GM23338 (cell line): ENCODE measurements at regions not wholly inside any gene's neighbourhood (a gene's known extent, or its start where the extent isn't known, plus 50 kb on each side); places are given as distances from the start of the nearest gene placed in this dataset.

ENCODE experiments used
- ATAC-seq: fragments of 200-7000 bp; cut with Tn5 transposase; 3 replicates; pipeline ENCODE4 v1.9.1; 2020
- DNase-seq: peaks from one replicate; pipeline ENCODE4 v3.0.0-alpha.2; 2015; ENCODE audit warnings: low spot score
- H2AFZ ChIP-seq: fragments of 200-600 bp; sonication (generic); 2 replicates; pipeline ENCODE4 v1.8.0; 2016; ENCODE audit warnings: antibody characterized with exemption, mild to moderate bottlenecking, moderate library complexity
- H3F3A ChIP-seq: fragments of 200-600 bp; sonication (generic); replicated peaks from 2 replicates; pipeline ENCODE4 v1.8.0; 2017; ENCODE audit warnings: antibody characterized with exemption, mixed run types, low read depth
- H3K27ac ChIP-seq: fragments of 200-600 bp; sonication (generic); 2 replicates; pipeline ENCODE4 v1.6.1; 2016; ENCODE audit warnings: low read depth
- H3K27me3 ChIP-seq: fragments of 200-600 bp; sonication (generic); 2 replicates; pipeline ENCODE4 v1.8.0; 2016; ENCODE audit warnings: mild to moderate bottlenecking, mixed run types, moderate library complexity; ENCODE audit not compliant: insufficient read depth
- H3K36me3 ChIP-seq: fragments of 200-600 bp; sonication (generic); 2 replicates; pipeline ENCODE4 v1.8.0; 2016; ENCODE audit warnings: mild to moderate bottlenecking; ENCODE audit not compliant: insufficient read depth
- H3K4me1 ChIP-seq: fragments of 200-600 bp; sonication (generic); 2 replicates; pipeline ENCODE4 v1.8.0; 2016; ENCODE audit warnings: mild to moderate bottlenecking, moderate library complexity; ENCODE audit not compliant: insufficient read depth
- H3K4me2 ChIP-seq: fragments of 200-600 bp; sonication (generic); 2 replicates; pipeline ENCODE4 v1.7.1; 2017; ENCODE audit warnings: mixed run types
- H3K4me3 ChIP-seq: fragments of 200-600 bp; sonication (generic); 2 replicates; pipeline ENCODE4 v1.6.1; 2016; ENCODE audit warnings: mixed run types
- H3K79me2 ChIP-seq: fragments of 200-600 bp; sonication (generic); replicated peaks from 2 replicates; pipeline ENCODE4 v1.8.0; 2017; ENCODE audit warnings: mild to moderate bottlenecking; ENCODE audit not compliant: insufficient read depth
- H3K9me2 ChIP-seq: fragments of 200-600 bp; sonication (generic); 2 replicates; pipeline ENCODE4 v1.8.0; 2017; ENCODE audit not compliant: insufficient read depth
- H4K20me1 ChIP-seq: fragments of 200-600 bp; sonication (generic); replicated peaks from 2 replicates; pipeline ENCODE4 v1.8.0; 2017; ENCODE audit warnings: mild to moderate bottlenecking; ENCODE audit not compliant: insufficient read depth
- H3K27ac Mint-ChIP-seq: 2 replicates; pipeline ENCODE4 v1.8.0; 2020; ENCODE audit warnings: inconsistent platforms, mild to moderate bottlenecking, moderate library complexity, mixed read lengths
- H3K27me3 Mint-ChIP-seq: 3 replicates; pipeline ENCODE4 v1.8.0; 2022; ENCODE audit warnings: low read depth, mild to moderate bottlenecking, moderate library complexity, mixed read lengths, inconsistent platforms; ENCODE audit not compliant: insufficient read depth, poor library complexity
- H3K36me3 Mint-ChIP-seq: 3 replicates; pipeline ENCODE4 v1.8.0; 2021; ENCODE audit warnings: low read depth, mild to moderate bottlenecking, inconsistent platforms, moderate library complexity, mixed read lengths
- H3K4me1 Mint-ChIP-seq: 3 replicates; pipeline ENCODE4 v1.8.0; 2020; ENCODE audit warnings: mild to moderate bottlenecking, inconsistent platforms, mixed read lengths
- H3K4me3 Mint-ChIP-seq: 3 replicates; pipeline ENCODE4 v1.8.0; 2021; ENCODE audit warnings: moderate library complexity, mild to moderate bottlenecking, inconsistent platforms, mixed read lengths
- H3K9me3 Mint-ChIP-seq: 3 replicates; pipeline ENCODE4 v1.8.0; 2020; ENCODE audit warnings: moderate library complexity, mild to moderate bottlenecking, inconsistent platforms, mixed read lengths
- CREB1 ChIP-seq: fragments of 250-450 bp; sonication (Bioruptor Pico); IDR thresholded peaks from 2 replicates; pipeline ENCODE4 v1.5.0; 2020; ENCODE audit warnings: low read depth, mild to moderate bottlenecking, moderate library complexity
- EZH2 ChIP-seq: fragments of 200-600 bp; sonication (generic); IDR thresholded peaks from one replicate; pipeline ENCODE4 v1.8.0; 2017; ENCODE audit warnings: antibody characterized with exemption, mild to moderate bottlenecking, low read depth; ENCODE audit not compliant: unreplicated experiment
- EZH2phosphoT487 ChIP-seq: fragments of 200-600 bp; sonication (generic); IDR thresholded peaks from one replicate; pipeline ENCODE4 v1.8.1; 2018; ENCODE audit warnings: antibody characterized with exemption; ENCODE audit not compliant: unreplicated experiment
- JUNB ChIP-seq: IDR thresholded peaks from one replicate; pipeline ENCODE4 v1.6.1; 2016; ENCODE audit warnings: antibody characterized with exemption; ENCODE audit not compliant: unreplicated experiment
- NANOG ChIP-seq: IDR thresholded peaks from 2 replicates; pipeline ENCODE4 v1.6.1; 2016; ENCODE audit warnings: antibody characterized with exemption, borderline replicate concordance
- POLR2AphosphoS5 ChIP-seq: IDR thresholded peaks from 2 replicates; pipeline ENCODE4 v1.6.1; 2016; ENCODE audit warnings: antibody characterized with exemption, low read depth
- STAT1 ChIP-seq: IDR thresholded peaks from one replicate; pipeline ENCODE4 v1.6.1; 2016; ENCODE audit warnings: antibody characterized with exemption; ENCODE audit not compliant: unreplicated experiment
- ZNF114 ChIP-seq: fragments of 250-450 bp; sonication (Bioruptor Pico); IDR thresholded peaks from 2 replicates; pipeline ENCODE4 v1.5.0; 2020; ENCODE audit warnings: mild to moderate bottlenecking, moderate library complexity
- ZNF331 ChIP-seq: fragments of 250-450 bp; sonication (Bioruptor Pico); IDR thresholded peaks from 2 replicates; pipeline ENCODE4 v1.5.0; 2020; ENCODE audit warnings: low read depth, mild to moderate bottlenecking, moderate library complexity
- TF ChIP-seq, protein P1 (sequence below), 2 experiments: fragments of 200-600 bp in 1 of 2; sonication (generic) in 1 of 2; conservative IDR thresholded peaks; 2 replicates each; pipeline versions ENCODE4 v1.5.1 to v1.6.1; 2016 to 2017; ENCODE audit warnings: antibody characterized with exemption in 2 of 2, low read depth in 2 of 2, mild to moderate bottlenecking in 2 of 2, moderate library complexity in 1 of 2
- TF ChIP-seq, protein P2 (sequence below): IDR thresholded peaks from 2 replicates; pipeline ENCODE4 v1.6.1; 2016; ENCODE audit warnings: antibody characterized with exemption
- TF ChIP-seq, protein P3 (sequence below): IDR thresholded peaks from one replicate; pipeline ENCODE4 v1.6.1; 2018; ENCODE audit warnings: antibody characterized with exemption; ENCODE audit not compliant: unreplicated experiment
- TF ChIP-seq, protein P4 (sequence below): fragments of 250-450 bp; sonication (Bioruptor Pico); IDR thresholded peaks from 2 replicates; pipeline ENCODE4 v1.5.0; 2020; ENCODE audit warnings: mild to moderate bottlenecking, moderate library complexity

DNA sequence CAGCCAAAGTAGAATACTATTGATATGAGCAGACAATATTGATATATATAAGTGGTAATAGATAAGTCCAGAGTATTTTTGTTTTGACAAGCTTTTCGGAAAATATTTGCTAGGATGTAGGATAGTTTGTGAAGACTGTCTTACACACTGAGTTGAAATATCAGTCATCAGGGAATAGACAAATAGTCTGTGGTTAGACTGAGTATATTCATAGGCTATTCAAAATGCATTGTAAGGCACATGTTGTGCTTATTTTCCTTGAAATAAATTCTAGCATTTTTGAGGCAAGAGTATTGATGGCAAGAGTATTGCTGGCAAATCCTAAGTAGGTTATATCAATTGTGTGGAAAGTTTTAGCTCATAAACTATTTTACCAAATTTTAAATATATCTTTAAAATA, 201.1 kb downstream of the LRIG3 start:
- no peak overlapping the region for H3K27ac ChIP-seq
- peaks cover 3% of the 10 kb centered on the region; the same call in 2 of the 3 replicates for H3K9me3 Mint-ChIP-seq
- H3K27me3 ChIP-seq: no peaks in the 10 kb centered on the region
- H3K27me3 Mint-ChIP-seq: no peaks in the 10 kb centered on the region
- 0 out of 2 replicates have a peak, but pooled peaks cover 2% of the 10 kb centered on the region for H3K36me3 ChIP-seq
- no peaks in the 10 kb centered on the region for H3F3A ChIP-seq
- no peak overlapping the region for H3K4me3 Mint-ChIP-seq
- DNase-seq: no peak
- H3K4me1 ChIP-seq: peaks cover 7% of the 10 kb centered on the region; the same call in 1 of the 2 replicates
- H3K4me3 ChIP-seq: no peak overlapping the region
- H2AFZ ChIP-seq: no peak overlapping the region
- H3K27ac Mint-ChIP-seq: no peak overlapping the region
- ATAC-seq: no peak
- H3K4me1 Mint-ChIP-seq: no peaks in the 10 kb centered on the region
- no peaks in the 10 kb centered on the region for H4K20me1 ChIP-seq
- peaks cover 3% of the 10 kb centered on the region; the same call in 1 of the 3 replicates for H3K36me3 Mint-ChIP-seq
- no peaks in the 10 kb centered on the region for H3K9me2 ChIP-seq
- TF ChIP-seq, protein P1, sequence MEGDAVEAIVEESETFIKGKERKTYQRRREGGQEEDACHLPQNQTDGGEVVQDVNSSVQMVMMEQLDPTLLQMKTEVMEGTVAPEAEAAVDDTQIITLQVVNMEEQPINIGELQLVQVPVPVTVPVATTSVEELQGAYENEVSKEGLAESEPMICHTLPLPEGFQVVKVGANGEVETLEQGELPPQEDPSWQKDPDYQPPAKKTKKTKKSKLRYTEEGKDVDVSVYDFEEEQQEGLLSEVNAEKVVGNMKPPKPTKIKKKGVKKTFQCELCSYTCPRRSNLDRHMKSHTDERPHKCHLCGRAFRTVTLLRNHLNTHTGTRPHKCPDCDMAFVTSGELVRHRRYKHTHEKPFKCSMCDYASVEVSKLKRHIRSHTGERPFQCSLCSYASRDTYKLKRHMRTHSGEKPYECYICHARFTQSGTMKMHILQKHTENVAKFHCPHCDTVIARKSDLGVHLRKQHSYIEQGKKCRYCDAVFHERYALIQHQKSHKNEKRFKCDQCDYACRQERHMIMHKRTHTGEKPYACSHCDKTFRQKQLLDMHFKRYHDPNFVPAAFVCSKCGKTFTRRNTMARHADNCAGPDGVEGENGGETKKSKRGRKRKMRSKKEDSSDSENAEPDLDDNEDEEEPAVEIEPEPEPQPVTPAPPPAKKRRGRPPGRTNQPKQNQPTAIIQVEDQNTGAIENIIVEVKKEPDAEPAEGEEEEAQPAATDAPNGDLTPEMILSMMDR (conservative IDR thresholded peaks at IDR 0.05; ENCODE audit: low read depth in 2 of 2): no peak
- TF ChIP-seq EZH2phosphoT487 (no peak), ZNF331 (CRISPR knock-in tag) (no peak), POLR2AphosphoS5 (no peak), JUNB (no peak), STAT1 (no peak), EZH2 (no peak), NANOG (no peak), CREB1 (CRISPR knock-in tag) (no peak), ZNF114 (no peak)
- TF ChIP-seq, protein P2, sequence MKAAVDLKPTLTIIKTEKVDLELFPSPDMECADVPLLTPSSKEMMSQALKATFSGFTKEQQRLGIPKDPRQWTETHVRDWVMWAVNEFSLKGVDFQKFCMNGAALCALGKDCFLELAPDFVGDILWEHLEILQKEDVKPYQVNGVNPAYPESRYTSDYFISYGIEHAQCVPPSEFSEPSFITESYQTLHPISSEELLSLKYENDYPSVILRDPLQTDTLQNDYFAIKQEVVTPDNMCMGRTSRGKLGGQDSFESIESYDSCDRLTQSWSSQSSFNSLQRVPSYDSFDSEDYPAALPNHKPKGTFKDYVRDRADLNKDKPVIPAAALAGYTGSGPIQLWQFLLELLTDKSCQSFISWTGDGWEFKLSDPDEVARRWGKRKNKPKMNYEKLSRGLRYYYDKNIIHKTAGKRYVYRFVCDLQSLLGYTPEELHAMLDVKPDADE: no peak
- TF ChIP-seq, protein P3, sequence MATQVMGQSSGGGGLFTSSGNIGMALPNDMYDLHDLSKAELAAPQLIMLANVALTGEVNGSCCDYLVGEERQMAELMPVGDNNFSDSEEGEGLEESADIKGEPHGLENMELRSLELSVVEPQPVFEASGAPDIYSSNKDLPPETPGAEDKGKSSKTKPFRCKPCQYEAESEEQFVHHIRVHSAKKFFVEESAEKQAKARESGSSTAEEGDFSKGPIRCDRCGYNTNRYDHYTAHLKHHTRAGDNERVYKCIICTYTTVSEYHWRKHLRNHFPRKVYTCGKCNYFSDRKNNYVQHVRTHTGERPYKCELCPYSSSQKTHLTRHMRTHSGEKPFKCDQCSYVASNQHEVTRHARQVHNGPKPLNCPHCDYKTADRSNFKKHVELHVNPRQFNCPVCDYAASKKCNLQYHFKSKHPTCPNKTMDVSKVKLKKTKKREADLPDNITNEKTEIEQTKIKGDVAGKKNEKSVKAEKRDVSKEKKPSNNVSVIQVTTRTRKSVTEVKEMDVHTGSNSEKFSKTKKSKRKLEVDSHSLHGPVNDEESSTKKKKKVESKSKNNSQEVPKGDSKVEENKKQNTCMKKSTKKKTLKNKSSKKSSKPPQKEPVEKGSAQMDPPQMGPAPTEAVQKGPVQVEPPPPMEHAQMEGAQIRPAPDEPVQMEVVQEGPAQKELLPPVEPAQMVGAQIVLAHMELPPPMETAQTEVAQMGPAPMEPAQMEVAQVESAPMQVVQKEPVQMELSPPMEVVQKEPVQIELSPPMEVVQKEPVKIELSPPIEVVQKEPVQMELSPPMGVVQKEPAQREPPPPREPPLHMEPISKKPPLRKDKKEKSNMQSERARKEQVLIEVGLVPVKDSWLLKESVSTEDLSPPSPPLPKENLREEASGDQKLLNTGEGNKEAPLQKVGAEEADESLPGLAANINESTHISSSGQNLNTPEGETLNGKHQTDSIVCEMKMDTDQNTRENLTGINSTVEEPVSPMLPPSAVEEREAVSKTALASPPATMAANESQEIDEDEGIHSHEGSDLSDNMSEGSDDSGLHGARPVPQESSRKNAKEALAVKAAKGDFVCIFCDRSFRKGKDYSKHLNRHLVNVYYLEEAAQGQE: no peak
- TF ChIP-seq, protein P4, sequence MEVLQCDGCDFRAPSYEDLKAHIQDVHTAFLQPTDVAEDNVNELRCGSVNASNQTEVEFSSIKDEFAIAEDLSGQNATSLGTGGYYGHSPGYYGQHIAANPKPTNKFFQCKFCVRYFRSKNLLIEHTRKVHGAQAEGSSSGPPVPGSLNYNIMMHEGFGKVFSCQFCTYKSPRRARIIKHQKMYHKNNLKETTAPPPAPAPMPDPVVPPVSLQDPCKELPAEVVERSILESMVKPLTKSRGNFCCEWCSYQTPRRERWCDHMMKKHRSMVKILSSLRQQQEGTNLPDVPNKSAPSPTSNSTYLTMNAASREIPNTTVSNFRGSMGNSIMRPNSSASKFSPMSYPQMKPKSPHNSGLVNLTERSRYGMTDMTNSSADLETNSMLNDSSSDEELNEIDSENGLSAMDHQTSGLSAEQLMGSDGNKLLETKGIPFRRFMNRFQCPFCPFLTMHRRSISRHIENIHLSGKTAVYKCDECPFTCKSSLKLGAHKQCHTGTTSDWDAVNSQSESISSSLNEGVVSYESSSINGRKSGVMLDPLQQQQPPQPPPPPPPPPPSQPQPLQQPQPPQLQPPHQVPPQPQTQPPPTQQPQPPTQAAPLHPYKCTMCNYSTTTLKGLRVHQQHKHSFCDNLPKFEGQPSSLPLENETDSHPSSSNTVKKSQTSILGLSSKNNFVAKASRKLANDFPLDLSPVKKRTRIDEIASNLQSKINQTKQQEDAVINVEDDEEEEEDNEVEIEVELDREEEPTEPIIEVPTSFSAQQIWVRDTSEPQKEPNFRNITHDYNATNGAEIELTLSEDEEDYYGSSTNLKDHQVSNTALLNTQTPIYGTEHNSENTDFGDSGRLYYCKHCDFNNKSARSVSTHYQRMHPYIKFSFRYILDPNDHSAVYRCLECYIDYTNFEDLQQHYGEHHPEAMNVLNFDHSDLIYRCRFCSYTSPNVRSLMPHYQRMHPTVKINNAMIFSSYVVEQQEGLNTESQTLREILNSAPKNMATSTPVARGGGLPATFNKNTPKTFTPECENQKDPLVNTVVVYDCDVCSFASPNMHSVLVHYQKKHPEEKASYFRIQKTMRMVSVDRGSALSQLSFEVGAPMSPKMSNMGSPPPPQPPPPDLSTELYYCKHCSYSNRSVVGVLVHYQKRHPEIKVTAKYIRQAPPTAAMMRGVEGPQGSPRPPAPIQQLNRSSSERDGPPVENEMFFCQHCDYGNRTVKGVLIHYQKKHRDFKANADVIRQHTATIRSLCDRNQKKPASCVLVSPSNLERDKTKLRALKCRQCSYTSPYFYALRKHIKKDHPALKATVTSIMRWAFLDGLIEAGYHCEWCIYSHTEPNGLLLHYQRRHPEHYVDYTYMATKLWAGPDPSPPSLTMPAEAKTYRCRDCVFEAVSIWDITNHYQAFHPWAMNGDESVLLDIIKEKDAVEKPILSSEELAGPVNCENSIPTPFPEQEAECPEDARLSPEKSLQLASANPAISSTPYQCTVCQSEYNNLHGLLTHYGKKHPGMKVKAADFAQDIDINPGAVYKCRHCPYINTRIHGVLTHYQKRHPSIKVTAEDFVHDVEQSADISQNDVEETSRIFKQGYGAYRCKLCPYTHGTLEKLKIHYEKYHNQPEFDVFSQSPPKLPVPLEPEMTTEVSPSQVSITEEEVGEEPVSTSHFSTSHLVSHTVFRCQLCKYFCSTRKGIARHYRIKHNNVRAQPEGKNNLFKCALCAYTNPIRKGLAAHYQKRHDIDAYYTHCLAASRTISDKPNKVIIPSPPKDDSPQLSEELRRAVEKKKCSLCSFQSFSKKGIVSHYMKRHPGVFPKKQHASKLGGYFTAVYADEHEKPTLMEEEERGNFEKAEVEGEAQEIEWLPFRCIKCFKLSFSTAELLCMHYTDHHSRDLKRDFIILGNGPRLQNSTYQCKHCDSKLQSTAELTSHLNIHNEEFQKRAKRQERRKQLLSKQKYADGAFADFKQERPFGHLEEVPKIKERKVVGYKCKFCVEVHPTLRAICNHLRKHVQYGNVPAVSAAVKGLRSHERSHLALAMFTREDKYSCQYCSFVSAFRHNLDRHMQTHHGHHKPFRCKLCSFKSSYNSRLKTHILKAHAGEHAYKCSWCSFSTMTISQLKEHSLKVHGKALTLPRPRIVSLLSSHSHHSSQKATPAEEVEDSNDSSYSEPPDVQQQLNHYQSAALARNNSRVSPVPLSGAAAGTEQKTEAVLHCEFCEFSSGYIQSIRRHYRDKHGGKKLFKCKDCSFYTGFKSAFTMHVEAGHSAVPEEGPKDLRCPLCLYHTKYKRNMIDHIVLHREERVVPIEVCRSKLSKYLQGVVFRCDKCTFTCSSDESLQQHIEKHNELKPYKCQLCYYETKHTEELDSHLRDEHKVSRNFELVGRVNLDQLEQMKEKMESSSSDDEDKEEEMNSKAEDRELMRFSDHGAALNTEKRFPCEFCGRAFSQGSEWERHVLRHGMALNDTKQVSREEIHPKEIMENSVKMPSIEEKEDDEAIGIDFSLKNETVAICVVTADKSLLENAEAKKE: no peak
- no peak overlapping the region for H3K4me2 ChIP-seq
- no peaks in the 10 kb centered on the region for H3K79me2 ChIP-seq
